ENCODE measurements at regions not wholly inside any gene's neighbourhood (a gene's known extent, or its start where the extent isn't known, plus 50 kb on each side); places are given as distances from the start of the nearest gene placed in this dataset.

- TF ChIP-seq EGR1 (IDR thresholded peaks at IDR 0.05) (no peak), YY1 (IDR thresholded peaks at IDR 0.05; ENCODE audit: low read depth) (no peak), MAX (IDR thresholded peaks at IDR 0.05) (no peak), TEAD4 (IDR thresholded peaks at IDR 0.05) (no peak), RAD21 (IDR thresholded peaks at IDR 0.05; ENCODE audit: low read depth) (no peak)
Measured at GRCh38 chr20:48141660-48142515, 356.6 kb upstream of the SULF2 start.

GRCh38 chr20:48139262-48140041 lies 354.2 kb upstream of the SULF2 start:
- TF ChIP-seq FOXM1 (IDR thresholded peaks at IDR 0.05; ENCODE audit: borderline replicate concordance, low read depth): no peak
- TF ChIP-seq TAF1 (IDR thresholded peaks at IDR 0.05; ENCODE audit: low read depth): no peak
- TF ChIP-seq RAD21 (IDR thresholded peaks at IDR 0.05; ENCODE audit: low read depth): no peak
- no peak for TF ChIP-seq CEBPB (IDR thresholded peaks at IDR 0.05)
- TF ChIP-seq TCF12 (IDR thresholded peaks at IDR 0.05; ENCODE audit: low read depth): no peak
- no peak for TF ChIP-seq NFIC (IDR thresholded peaks at IDR 0.05)
- TF ChIP-seq EGR1 (IDR thresholded peaks at IDR 0.05): no peak

GRCh38 chr20:48132834-48133233 lies 347.6 kb upstream of the SULF2 start:
- TF ChIP-seq EP300 (IDR thresholded peaks at IDR 0.05; ENCODE audit: borderline replicate concordance) (no peak), TAF1 (IDR thresholded peaks at IDR 0.05; ENCODE audit: low read depth) (no peak), EGR1 (IDR thresholded peaks at IDR 0.05) (no peak), MAX (IDR thresholded peaks at IDR 0.05) (no peak), TEAD4 (IDR thresholded peaks at IDR 0.05) (no peak), ZBTB7A (IDR thresholded peaks at IDR 0.05; ENCODE audit: low read depth) (no peak), REST (IDR thresholded peaks at IDR 0.05; ENCODE audit: low read depth) (no peak), CEBPB (IDR thresholded peaks at IDR 0.05) (no peak), RAD21 (IDR thresholded peaks at IDR 0.05; ENCODE audit: low read depth) (no peak), USF1 (IDR thresholded peaks at IDR 0.05) (no peak), NFIC (IDR thresholded peaks at IDR 0.05) (no peak), CREB1 (IDR thresholded peaks at IDR 0.05; ENCODE audit: low read depth) (no peak), YY1 (IDR thresholded peaks at IDR 0.05; ENCODE audit: low read depth) (no peak), TCF12 (IDR thresholded peaks at IDR 0.05; ENCODE audit: low read depth) (no peak), FOXM1 (IDR thresholded peaks at IDR 0.05; ENCODE audit: borderline replicate concordance, low read depth) (no peak)

GRCh38 chr20:48131581-48131980 lies 346.3 kb upstream of the SULF2 start:
- TF ChIP-seq NFIC (IDR thresholded peaks at IDR 0.05) (no peak), ZBTB7A (IDR thresholded peaks at IDR 0.05; ENCODE audit: low read depth) (no peak), CEBPB (IDR thresholded peaks at IDR 0.05) (no peak), REST (IDR thresholded peaks at IDR 0.05; ENCODE audit: low read depth) (no peak), EGR1 (IDR thresholded peaks at IDR 0.05) (no peak), FOXM1 (IDR thresholded peaks at IDR 0.05; ENCODE audit: borderline replicate concordance, low read depth) (no peak), EP300 (IDR thresholded peaks at IDR 0.05; ENCODE audit: borderline replicate concordance) (no peak), CREB1 (IDR thresholded peaks at IDR 0.05; ENCODE audit: low read depth) (no peak), YY1 (IDR thresholded peaks at IDR 0.05; ENCODE audit: low read depth) (no peak), MAX (IDR thresholded peaks at IDR 0.05) (no peak), TCF12 (IDR thresholded peaks at IDR 0.05; ENCODE audit: low read depth) (no peak), TAF1 (IDR thresholded peaks at IDR 0.05; ENCODE audit: low read depth) (no peak)

- no peak for TF ChIP-seq TAF1 (IDR thresholded peaks at IDR 0.05; ENCODE audit: low read depth)
Measured at GRCh38 chr20:48129345-48129942, 344.2 kb upstream of the SULF2 start.

Data from Ishikawa (cell line).